Right ventricle myocardium superior (tissue), 1 donor: ENCODE measurements at regions not wholly inside any gene's neighbourhood (a gene's known extent, or its start where the extent isn't known, plus 50 kb on each side); places are given as distances from the start of the nearest gene placed in this dataset.
"Not testable (repeated sequence)": the region's sequence is repeated elsewhere in the genome, so short reads cannot be mapped to it uniquely, and the experiment has no call there.

Source experiments
- ATAC-seq: fragments of 200-7000 bp; cut with Tn5 transposase; one replicate; pipeline ENCODE4 v1.9.1; 2020; ENCODE audit warnings: mild to moderate bottlenecking; ENCODE audit not compliant: poor library complexity
- DNase-seq: peaks from one replicate; pipeline ENCODE4 v3.0.0-alpha.2; 2020
- intact Hi-C: fragments of 100-400 bp; cut with DNase I; formaldehyde crosslinking; loops from one replicate; pipeline ENCODE4 v1.11.2; 2022
- donor health status: DM: no; HTN: yes; CAD: no; lungs with severe emphysema.

DNA sequence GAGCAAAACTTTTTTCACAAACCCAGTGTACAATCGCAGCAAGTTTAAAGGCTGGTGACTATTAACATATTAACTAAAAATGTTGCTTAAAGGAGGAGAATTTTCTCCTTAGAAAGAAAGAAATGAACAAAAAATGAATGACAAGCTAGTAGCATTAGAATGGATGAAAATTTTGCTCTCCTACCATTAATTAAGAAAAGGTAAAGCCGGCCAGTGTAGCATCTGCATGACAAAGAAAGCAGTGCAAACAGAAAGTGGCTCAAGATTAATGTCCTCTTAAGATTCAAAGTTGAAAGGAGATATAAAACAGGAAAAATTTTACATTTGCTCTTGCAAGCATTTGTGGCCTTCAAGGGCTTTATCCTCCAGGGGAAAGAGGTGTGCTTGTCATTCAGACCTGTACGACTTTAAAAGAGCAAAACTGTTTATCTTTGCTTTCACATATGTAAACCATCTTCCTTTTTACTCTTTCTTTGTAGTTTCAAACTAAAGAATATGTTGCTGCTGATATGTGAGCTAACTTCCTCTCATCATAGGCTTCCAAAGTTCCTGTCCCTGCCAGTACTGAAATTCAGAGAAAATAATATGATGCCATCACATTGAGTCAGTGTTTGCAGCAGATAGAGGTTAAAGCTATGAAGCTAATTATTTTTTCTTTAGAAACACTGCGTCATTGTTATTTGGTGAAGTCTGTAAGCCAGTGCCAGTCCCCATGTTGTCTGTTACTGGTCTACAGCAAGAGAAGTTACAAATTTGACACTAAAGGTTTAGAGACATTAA is 439.1 kb upstream of the GRM7 start:
- no peak for ATAC-seq
- intact Hi-C loops = no loop called here
- no peak for DNase-seq

DNA sequence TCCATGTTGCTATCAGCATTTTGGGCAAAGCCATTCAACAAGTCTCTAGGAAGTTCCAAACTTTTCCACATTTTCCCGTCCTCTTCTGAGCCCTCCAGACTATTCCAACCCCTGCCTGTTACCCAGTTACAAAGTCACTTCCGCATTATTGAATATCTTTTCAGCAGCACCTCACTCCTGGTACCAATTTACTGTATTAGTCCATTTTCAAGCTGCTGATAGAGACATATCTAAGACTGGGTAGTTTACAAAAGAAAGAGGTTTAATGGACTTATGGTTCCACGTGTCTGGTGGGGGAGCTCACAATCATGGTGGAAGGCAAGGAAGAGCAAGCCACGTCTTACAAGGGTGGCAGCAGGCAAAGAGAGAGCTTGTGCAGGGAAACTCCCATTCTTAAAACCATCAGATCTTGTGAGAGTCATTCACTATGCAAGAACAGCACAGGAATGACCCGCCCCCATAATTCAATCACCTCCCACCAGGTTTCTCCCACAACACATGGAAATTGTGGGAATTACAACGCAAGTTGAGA is 435.6 kb upstream of the GRM7 start:
- intact Hi-C loops = no loop called here
- ATAC-seq = no peak
- no peak for DNase-seq

DNA sequence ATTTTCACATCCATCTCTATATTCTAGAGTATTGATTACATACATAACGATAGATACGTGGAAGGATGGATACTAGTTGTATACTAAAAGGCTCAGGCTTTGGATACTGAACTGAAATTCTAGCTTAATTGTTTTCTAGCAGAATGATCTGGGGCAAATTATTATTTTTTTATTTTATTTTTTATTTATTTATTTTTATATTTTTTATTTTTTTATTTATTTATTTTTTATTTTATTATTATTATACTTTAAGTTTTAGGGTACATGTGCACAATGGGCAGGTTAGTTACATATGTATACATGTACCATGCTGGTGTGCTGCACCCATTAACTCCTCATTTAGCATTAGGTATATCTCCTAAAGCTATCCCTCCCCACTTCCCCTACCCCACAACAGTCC is 432.6 kb upstream of the GRM7 start:
- DNase-seq, ATAC-seq, intact Hi-C loops: not testable (repeated sequence)

DNA sequence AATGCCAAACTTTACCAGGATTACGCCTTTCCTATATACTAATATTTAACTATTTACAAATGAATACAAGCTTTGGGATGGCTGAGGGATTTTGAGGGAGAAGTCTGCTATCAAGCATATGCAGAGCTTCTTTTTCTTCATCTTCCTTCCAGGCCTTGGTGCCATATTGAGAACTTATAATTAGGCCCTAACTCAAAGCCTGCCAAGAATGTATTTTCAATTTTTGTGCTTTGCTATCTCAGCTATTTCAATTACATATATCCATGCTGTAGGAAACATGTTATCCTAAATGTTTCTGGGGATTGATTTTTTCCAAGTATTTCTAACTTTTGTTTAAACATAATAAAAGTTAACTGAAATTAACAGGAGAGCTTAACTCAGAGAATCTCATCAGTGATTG is 425.0 kb upstream of the GRM7 start:
- DNase-seq = no peak
- no peak for ATAC-seq
- intact Hi-C loops = no loop called here

DNA sequence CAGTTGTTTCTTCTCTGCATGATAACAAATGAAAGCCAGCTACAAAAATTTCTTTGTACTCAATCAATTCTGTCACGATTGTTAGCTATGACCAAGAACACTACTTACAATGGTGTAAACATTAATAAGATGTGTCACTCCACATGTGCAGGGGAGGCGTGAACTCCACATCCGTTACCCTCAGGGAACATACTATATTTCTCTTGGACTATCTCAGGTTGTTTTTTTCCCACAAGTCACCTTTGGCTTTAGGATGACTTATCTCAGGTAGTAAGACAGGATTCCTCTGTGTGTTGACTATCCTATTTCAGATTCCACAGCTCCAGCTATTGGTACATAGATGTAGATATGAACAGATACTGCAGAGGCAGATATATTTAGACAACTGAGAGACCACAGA is 423.3 kb upstream of the GRM7 start:
- ATAC-seq = no peak
- intact Hi-C loops = no loop called here

DNA sequence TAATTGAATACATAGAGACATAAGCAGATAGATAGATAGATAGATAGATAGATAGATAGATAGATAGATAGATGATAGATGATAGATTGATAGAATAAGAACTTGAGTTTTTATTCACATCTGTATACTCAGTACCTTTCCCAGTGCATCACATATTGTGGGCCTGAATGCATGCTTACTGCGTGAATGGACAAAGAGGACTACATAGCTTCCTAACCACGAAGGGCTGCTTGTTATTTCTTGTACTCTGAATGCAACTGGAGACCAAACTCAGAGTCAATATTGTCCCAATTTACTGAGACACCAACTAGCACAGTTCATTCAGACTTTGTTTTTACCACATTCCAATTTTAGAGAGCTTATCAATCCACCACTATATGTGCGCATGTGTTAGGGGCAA is 422.9 kb upstream of the GRM7 start:
- ATAC-seq (no peak), DNase-seq (no peak)
- intact Hi-C loops = no loop called here

More for the DNA sequence above, 423.3 kb upstream of the GRM7 start:
- no peak for DNase-seq

DNA sequence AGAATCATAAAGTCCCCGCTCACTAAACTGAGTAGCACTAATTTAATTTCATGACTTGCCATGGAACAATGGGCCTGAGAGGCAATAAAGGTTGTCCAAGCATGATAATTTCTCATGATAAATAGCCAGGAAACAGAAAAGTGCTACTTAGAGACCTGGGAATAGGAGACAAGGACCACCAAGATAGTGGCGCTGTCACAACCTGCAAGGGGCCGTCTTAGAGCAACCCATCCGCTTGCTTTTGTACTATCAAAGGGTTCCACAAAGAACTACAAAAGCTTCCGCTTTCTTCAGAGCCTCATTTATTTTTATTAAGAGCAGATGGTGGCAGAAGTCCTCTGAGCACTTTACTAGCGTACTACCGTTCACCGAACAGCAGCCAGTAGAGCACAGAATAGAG is 421.7 kb upstream of the GRM7 start:
- ATAC-seq (no peak), DNase-seq (no peak)
- intact Hi-C loops = no loop called here

DNA sequence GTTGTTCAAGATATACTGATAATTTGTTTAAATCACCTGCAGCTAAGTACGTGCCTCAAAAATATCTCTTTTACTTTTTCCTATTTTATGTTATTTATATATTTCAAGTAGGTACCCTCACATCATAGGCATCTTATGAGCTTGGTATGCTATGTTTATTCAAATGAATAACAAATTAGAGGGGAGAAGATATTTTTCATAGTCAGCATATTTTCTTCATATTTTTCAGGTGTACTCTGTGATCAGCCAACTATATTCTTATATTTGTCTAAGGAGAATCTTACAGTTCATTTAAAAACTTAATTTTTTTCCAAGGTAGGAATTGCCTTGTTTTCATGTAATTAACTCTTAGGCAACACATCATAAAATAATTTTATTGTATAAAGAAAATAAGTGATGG is 421.1 kb upstream of the GRM7 start:
- DNase-seq (no peak), ATAC-seq (no peak)
- intact Hi-C loops = no loop called here

DNA sequence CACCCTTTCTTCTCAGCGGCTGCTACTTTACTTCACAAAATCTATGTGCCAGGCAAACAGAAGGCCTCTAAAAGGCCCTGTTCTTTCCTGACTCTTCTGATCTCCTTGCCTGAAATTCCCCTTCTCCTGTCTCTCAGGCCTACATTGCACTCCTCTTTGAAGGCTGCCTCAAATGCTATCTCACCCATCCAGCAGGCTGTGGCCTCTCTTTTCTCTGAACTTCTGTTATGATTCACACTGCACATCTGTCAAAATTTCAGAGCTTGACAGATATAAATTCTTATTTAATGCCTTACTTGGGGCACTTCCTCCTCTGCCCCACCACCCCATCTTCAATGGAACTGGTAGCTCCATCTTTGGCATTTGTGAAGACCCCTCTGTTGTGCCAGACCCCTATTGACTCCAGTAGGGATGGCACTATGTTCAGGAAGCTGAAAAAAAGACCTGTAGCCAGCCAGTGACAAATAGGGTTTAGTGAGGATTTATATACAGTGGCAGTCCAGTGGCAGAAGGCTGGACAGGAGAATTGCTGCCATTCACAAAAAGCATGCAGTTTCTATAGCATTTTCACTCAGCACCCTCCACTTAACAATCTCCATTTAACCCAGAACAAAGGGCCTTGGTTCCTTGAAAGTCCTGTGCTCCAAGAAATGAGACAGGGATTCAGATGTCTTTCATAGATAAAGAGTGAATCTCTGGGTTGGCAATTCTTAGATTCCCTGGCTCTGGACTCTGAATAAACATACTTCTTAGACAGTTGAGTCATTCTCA is 415.8 kb upstream of the GRM7 start:
- DNase-seq = no peak
- no peak for ATAC-seq
- intact Hi-C loops = no loop called here

DNA sequence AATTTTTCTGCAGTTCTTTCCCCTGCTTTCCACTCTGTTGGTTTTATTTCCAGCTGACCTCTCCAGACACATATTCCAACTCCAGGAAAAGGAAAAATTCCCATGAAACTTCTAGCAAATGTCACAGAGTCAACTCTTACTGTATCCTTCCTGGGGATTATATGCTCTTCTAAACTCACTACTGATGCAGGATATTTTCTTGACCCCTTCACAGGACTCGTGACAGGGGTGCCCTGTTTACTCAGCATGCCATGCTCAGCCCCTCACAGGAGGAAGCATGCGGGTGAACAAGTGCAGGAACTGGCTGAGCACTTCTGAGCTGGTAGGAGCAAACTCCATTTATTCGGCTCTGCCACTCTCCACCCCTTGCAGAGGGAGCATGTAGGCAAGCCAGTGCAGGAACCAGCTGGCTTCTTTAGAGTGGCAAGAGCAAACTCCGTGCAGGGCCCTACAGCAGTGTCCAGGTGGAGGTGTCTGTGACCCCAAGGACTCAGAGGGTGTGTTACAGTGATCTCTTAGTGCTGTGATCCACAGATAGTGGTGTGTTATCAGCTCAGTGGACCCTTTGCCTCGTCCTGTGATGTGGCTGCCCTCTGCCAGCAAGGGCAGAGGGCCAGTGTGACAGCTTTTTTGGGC is 413.6 kb upstream of the GRM7 start:
- intact Hi-C loops = no loop called here
- DNase-seq (no peak), ATAC-seq (no peak)

DNA sequence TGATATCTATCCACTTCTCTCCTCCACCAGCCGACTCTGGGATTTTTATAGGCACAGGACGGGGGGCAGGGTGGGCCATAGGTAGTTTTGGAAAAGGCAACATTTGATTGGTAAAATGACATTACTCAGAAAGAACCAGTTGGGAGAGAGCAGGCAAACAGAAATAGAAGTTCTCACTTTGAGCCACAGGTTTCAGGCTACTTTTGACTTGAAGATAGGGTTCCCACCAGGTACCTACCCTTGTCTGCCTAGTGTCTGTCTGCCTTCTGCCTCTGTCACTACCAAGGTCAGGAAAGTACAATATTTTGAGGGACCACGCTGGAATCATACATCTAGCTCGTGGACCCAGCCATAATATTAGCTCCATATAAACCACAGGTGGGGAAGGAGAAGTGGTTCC is 412.9 kb upstream of the GRM7 start:
- intact Hi-C loops = no loop called here
- no peak for ATAC-seq
- no peak for DNase-seq

DNA sequence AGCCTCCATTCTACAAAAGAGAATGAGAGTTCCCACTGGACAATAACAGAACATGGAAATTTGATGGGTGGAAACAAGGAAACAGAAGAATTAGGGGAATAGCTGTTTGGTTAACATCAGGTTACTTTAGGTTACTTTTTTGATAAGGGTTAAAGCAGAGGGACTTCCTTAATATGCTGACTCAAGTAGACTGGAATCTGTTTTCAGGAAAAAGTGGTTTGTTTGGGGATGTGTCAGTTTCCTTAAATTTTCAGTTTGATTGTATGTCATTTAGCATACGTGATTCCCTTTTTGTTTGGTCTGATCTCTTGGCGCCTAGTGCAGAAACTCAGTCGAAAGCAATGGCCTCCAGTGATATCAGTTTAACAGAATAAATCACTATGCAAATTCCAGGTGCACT is 411.8 kb upstream of the GRM7 start:
- no peak for DNase-seq
- intact Hi-C loops = no loop called here
- ATAC-seq = no peak

DNA sequence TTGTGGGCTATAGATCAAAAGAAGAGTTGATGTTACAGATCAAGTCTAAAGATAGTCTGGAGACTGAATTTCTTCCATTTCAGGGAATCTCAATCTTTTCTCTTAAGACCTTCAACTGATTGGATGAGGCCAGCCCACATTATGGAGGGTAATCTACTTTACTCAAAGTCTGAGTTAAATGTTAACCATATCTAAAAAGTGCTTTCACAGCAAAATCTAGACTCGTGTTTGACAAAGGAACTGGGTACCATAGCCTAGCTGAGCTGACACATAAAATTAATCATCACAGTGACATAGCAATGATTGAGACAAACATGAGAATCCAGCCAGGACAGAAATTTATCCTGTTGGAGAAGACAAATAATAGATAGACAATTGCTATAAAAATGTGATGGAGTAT is 407.9 kb upstream of the GRM7 start:
- ATAC-seq (no peak), DNase-seq (no peak)
- intact Hi-C loops = no loop called here

DNA sequence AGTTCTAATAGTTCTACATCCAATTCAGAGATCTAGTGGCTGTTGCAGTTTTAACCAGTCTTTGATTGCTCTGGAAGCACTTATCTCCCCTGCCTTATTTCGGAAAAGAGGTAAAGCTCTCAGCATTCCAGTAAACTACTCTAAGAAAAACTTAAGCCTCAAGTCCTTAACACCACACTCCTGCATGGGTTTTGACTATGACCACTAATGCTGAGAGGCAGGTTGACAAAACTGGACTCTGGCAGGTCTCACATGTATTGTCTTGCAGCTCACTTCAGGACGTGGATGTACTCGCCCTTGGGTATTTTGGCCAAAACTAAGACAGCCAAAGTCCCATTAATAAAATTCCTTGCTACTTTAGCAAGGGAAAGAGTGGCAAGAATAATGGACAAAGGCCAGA is 405.9 kb upstream of the GRM7 start:
- DNase-seq = no peak
- intact Hi-C loops = no loop called here
- no peak for ATAC-seq

DNA sequence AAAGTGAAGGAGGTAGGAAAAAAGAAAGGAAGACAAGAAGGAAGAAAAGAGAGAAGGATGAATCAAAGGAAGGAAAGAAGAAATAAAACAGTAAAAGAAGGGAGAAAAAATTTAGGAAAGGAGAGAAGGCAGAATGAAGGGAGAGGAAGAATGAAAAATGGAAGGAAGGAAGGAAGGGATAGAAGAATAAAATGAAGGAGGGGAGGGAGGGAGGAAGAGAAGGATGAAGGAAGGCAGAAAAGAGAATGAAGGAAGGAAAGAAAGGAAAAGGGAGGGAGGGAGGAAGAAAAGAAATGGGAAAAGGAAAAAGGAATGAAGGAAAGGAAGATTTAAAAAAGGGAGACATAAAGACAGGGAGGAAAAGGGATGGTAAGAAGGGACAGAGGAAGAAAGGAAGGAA is 393.7 kb upstream of the GRM7 start:
- DNase-seq (no peak), ATAC-seq (no peak)
- intact Hi-C loops = no loop called here

DNA sequence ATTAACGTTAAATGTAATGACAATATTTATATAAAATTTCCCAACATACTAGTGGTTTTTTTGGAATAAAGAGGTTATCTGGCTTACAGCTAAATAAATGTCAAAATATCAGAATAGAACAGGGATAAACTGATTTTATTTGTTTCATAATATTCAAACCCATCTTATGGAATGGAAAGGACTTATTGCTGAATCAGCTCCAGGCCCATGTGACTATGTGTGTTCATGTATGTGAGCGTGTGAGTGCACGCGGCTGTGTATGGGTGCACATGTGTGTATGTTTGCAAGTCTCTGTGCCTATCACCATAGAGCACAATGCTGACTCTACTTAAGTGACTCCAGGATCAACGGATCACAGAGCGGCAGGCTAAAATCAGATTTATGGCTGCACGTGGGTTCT is 392.3 kb upstream of the GRM7 start:
- DNase-seq = no peak
- intact Hi-C loops = no loop called here
- no peak for ATAC-seq

DNA sequence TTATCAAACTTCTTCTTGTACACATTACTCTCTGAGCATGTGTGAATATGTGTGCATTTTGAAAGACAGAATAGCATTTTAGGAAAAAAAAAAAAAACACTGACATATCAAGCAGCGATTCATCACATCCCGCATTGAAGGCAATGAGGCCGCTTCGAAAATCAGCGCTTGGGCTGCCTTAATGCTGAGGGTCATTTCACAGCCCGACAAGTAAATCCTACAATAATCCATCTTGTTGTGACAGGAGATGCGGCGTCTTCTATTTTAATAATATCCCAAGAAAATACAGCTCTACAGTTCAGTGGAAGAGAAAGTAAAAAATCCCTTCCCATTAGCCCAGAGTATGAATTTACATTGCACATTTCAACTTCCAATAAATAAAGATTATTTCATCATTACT is 389.2 kb upstream of the GRM7 start:
- no peak for DNase-seq
- intact Hi-C loops = no loop called here
- ATAC-seq = no peak

DNA sequence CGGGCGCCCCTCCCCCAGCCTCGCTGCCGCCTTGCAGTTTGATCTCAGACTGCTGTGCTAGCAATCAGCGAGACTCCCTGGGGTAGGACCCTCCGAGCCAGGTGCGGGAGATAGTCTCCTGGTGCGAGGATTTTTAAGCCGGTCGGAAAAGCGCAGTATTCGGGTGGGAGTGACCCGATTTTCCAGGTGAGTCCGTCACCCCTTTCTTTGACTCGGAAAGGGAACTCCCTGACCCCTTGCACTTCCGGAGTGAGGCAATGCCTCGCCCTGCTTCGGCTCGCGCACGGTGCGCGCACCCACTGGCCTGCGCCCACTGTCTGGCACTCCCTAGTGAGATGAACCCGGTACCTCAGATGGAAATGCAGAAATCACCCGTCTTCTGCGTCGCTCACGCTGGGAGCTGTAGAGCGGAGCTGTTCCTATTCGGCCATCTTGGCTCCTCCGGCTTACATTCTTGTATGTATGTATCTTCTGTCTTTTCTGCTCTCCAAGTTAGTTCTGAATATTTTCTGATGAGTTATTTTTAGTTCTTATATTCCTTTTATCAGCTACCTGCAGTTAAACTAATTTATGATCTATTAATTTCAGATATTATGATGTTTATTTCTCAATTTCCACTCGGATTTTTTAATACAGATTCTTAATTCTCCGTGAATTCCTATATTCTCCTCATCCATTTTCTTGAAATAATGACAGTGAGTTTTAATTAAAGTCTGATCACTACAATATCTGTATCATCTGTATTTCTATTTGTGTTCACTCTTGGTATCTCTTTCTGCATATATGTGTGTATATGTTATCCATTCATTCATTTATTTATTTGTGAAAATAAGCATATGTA is 370.2 kb upstream of the GRM7 start:
- intact Hi-C loops, ATAC-seq, DNase-seq: not testable (repeated sequence)

DNA sequence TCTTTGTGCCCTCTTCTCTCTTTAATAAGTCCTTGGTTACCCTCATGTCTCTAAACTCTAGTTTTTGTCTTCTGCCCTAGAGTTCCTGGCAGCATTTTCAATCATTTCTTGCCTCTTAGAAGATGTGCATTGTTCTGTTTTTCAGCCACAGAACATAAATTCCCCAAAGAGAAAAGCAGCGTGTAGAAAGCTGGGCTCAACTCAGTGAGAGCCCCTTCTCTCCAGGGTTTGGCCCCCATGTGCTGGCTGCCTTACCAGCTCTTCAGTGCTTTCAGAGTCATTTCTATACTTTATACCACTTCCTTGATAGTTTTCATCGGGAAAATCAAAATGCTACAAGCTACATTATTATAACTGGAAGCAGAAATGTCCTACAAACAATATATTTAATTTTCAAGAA is 369.1 kb upstream of the GRM7 start:
- intact Hi-C loops = no loop called here
- ATAC-seq (no peak), DNase-seq (no peak)
